WI38 (cell line): ENCODE measurements at regions not wholly inside any gene's neighbourhood (a gene's known extent, or its start where the extent isn't known, plus 50 kb on each side); places are given as distances from the start of the nearest gene placed in this dataset.
A peak's percentile ranks its signal among the peaks of the same experiment; 100 is the strongest.

Experiments
- H3K4me3 ChIP-seq: 2 replicates; pipeline ENCODE4 v1.5.1; 2011; ENCODE audit warnings: low read depth, mild to moderate bottlenecking, control low read depth, low read length
- TF ChIP-seq, protein P1 (sequence below): IDR thresholded peaks from 2 replicates; pipeline ENCODE4 v1.5.1; 2012; ENCODE audit warnings: low read depth, mild to moderate bottlenecking, control low read depth, low read length

GRCh38 chr5:79878721-79879336 is 112.2 kb downstream of the MTX3 start:
- H3K4me3 ChIP-seq: no peak overlapping the region
- TF ChIP-seq, protein P1, sequence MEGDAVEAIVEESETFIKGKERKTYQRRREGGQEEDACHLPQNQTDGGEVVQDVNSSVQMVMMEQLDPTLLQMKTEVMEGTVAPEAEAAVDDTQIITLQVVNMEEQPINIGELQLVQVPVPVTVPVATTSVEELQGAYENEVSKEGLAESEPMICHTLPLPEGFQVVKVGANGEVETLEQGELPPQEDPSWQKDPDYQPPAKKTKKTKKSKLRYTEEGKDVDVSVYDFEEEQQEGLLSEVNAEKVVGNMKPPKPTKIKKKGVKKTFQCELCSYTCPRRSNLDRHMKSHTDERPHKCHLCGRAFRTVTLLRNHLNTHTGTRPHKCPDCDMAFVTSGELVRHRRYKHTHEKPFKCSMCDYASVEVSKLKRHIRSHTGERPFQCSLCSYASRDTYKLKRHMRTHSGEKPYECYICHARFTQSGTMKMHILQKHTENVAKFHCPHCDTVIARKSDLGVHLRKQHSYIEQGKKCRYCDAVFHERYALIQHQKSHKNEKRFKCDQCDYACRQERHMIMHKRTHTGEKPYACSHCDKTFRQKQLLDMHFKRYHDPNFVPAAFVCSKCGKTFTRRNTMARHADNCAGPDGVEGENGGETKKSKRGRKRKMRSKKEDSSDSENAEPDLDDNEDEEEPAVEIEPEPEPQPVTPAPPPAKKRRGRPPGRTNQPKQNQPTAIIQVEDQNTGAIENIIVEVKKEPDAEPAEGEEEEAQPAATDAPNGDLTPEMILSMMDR: 0 out of 2 replicates have a peak, but pooled peaks have one; percentile 17

DNA sequence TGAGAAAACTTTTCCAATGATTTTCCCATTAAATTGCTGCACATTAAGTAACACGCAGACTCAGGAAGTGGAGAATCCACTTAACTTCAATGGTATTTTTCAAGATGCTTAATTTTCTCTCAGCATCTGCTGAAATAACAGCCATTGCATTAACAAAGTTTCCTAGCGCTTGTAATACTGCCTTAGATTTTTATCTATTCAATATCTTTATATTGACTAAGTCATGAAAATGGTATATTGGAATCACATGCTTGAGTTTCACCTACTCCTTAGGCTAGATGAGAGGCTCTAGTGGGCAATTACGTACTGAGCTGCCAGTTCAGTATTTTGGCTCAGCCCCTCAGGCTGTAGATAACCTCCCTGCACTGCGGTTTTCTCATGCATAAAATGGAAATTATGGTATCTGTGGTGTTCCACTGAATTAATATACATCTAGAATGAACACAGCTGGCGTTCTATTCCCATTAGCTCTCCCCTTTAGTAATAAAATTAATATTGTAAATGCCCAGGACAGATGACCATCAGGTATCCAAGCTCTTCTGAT is 112.9 kb downstream of the MTX3 start:
- no peak overlapping the region for H3K4me3 ChIP-seq
- TF ChIP-seq, protein P1: no peak

DNA sequence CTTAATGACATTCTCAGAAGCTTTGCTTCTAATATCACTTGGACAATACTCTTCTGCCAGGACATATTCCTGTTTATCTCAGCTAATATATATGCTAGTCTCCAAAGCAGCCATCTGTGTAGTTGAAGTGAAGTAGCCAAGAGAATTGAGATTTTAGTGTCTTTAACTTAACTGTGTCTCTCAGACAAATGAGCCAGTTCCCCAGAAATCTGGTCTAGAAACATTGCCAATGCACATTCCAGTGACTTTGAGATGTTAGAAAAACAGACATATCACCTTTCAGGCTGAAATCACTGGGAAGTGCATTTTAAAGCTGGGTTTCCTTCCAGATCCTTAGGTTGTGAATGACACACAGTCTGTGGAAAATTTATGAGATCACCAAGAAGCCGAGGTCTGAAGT is 114.6 kb downstream of the MTX3 start:
- no peak overlapping the region for H3K4me3 ChIP-seq
- TF ChIP-seq, protein P1: no peak

DNA sequence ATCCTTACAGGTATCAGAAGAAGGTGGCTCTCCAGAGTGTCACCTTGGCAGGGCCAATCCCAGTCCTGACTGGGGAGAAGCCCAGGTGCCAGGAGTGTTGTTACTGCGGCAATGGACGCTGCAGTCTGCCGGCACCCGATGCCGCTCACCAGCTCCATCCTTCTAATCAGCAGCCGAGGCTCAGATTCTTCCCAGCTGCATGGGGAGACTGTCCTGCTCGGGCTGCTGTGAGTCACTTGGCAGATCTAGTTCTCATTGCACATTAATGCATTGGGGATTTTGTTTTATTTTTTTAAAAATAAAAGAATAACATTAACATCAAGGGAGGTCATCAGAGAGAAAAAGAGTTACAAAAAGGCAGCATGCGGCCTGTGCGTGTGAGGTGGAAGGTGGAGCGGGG is 115.8 kb downstream of the MTX3 start:
- TF ChIP-seq, protein P1: no peak
- H3K4me3 ChIP-seq: no peak overlapping the region

DNA sequence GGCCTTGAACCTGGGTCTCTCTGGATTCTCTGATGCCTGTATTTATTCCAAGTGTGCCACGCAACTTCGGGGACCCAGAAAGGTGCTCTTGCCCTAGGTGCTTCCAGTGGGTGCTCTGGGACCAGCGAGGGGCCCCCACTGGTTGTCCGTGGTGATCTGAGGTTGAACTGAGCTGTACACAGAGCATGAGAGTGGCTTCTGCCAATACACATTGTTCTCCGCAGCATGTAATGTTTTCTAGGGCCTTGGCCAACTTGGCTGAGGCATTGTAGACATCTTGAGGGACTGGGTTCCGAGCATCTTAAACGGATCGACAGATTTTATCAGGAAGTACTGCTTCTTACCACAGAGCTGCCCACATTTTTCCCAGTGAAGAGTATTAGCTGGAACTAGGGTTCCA is 117.9 kb downstream of the MTX3 start:
- TF ChIP-seq, protein P1: no peak
- H3K4me3 ChIP-seq: no peak overlapping the region

GRCh38 chr5:79872291-79872690 is 118.8 kb downstream of the MTX3 start:
- TF ChIP-seq, protein P1: no peak
- H3K4me3 ChIP-seq: no peak overlapping the region

DNA sequence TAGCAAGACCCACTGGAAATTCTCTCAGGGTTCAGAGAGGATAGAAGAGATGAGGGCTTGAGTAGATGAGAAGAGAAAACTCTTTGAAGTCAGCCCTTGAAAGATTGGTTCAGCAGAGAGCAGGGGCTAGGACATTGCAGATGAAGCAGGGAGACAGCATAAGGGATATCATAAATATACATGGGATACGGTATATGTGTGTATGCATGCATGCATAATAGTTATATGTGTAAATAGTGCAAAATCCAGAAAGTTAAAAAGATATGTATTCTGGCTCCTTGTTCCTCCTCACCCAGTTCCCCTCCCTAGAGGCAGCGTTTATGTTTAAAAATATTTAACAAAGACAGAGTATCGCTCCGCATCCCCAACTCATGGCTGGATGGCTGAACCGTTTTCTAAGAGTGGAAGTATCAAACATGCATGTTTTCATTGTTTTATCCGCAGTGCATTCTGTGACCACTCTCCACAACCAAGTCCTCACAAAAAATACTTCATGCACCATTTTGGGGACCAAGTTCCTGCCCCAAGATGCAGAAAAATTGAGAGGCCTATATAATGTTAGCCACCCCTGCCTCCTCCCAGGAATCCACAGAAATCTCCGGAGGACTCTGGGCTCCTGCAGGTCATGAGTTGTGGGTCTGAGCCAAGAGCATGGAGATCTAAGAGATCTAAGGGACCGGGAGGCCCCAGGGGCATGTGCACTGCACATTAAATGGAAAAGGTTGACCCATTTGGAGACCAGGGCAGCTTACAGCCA is 119.5 kb downstream of the MTX3 start:
- TF ChIP-seq, protein P1: no peak

More for the DNA sequence above, 119.5 kb downstream of the MTX3 start:
- H3K4me3 ChIP-seq: no peak overlapping the region
